ENCODE measurements at regions not wholly inside any gene's neighbourhood (a gene's known extent, or its start where the extent isn't known, plus 50 kb on each side); places are given as distances from the start of the nearest gene placed in this dataset.

DNA sequence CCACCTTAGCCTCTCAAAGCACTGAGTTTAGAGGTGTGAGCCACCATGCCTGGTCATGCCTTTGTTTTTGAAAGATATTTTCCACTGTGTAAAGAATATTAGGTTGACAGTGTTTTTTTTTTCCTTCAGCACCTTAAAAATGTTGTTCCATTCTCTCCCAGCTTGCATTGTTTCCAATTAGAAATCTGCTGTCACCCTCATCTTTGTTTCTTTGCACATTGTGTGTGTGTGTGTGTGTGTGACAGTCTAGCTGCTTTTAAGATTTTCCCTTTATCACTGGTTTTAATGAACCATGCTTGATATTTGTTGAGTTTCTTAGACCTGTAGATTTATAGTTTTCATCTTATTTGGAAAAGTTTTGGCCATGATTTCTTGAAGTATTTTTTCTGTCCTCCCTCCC, 79.0 kb upstream of the NKX1-1 start (continued):
- TF ChIP-seq, protein P1, sequence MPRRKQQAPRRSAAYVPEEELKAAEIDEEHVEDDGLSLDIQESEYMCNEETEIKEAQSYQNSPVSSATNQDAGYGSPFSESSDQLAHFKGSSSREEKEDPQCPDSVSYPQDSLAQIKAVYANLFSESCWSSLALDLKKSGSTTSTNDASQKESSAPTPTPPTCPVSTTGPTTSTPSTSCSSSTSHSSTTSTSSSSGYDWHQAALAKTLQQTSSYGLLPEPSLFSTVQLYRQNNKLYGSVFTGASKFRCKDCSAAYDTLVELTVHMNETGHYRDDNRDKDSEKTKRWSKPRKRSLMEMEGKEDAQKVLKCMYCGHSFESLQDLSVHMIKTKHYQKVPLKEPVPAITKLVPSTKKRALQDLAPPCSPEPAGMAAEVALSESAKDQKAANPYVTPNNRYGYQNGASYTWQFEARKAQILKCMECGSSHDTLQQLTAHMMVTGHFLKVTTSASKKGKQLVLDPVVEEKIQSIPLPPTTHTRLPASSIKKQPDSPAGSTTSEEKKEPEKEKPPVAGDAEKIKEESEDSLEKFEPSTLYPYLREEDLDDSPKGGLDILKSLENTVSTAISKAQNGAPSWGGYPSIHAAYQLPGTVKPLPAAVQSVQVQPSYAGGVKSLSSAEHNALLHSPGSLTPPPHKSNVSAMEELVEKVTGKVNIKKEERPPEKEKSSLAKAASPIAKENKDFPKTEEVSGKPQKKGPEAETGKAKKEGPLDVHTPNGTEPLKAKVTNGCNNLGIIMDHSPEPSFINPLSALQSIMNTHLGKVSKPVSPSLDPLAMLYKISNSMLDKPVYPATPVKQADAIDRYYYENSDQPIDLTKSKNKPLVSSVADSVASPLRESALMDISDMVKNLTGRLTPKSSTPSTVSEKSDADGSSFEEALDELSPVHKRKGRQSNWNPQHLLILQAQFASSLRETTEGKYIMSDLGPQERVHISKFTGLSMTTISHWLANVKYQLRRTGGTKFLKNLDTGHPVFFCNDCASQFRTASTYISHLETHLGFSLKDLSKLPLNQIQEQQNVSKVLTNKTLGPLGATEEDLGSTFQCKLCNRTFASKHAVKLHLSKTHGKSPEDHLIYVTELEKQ (CRISPR knock-in tag; IDR thresholded peaks at IDR 0.05) = no peak
- TF ChIP-seq CBX1 (IDR thresholded peaks at IDR 0.05; ENCODE audit: low read depth) = 0 out of 2 replicates have a peak, but pooled peaks have one; percentile 63

DNA sequence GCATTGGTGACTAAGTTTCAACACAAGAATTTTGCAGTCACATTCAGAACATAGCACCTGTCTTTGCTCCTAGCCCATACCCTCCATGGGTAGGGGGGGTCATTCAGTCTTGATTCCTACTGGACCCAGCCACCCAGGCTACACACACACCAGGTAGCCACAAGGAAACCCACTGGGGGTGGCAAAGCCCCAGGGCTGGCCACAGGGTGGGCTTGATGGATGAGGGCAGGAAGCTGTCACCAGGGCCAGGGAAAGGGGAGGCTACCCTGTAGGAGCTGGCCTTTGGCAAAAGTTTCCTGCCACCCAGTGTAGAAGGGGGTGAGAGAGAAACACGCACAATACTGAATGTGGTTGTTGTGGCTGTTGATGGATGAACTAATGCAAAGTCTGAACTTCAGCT, 74.5 kb upstream of the NKX1-1 start:
- Histone ChIP-seq H4K20me1 (replicated peaks; ENCODE audit: control insufficient read depth, insufficient read depth, low read length) (no peaks in the 10 kb centered on the region), H3K4me2 (ENCODE audit: insufficient read depth, low read length) (no peak overlapping the region), H3K4me1 (replicated peaks in 1 of 2; ENCODE audit: control insufficient read depth in 2 of 2, insufficient read depth in 2 of 2, low read length in 2 of 2) (no peaks in the 10 kb centered on the region), H3K27me3 (ENCODE audit: control insufficient read depth in 2 of 2, insufficient read depth in 2 of 2, low read length in 2 of 2) (no peaks in the 10 kb centered on the region; a peak in 1 of 5 replicates), H3K36me3 (ENCODE audit: control insufficient read depth, insufficient read depth, low read length) (no peaks in the 10 kb centered on the region), H3K27ac (ENCODE audit: extremely low read depth, low read depth, low read length) (no peak overlapping the region), H3K9ac (ENCODE audit: insufficient read depth in 1 of 2, low read depth in 2 of 2, low read length in 2 of 2) (no peak overlapping the region), H3K79me2 (ENCODE audit: control insufficient read depth, insufficient read depth, low read length) (no peaks in the 10 kb centered on the region), H3K4me3 (no peak overlapping the region), H3K9me1 (ENCODE audit: control insufficient read depth, insufficient read depth, low read length) (no peaks in the 10 kb centered on the region), H3K9me3 (replicated peaks; ENCODE audit: control insufficient read depth, insufficient read depth, low read depth, low read length) (no peaks in the 10 kb centered on the region; the same call in 1 of the 2 replicates), H2AFZ (ENCODE audit: low read depth, low read length) (no peak overlapping the region)
- ATAC-seq (no peak), FAIRE-seq (no peak), DNase-seq (ENCODE audit: extremely low read depth in 1 of 4, low spot score in 3 of 4) (no peak)
- POLR2A ChIA-PET = no interaction called here
- in situ Hi-C loops (cut with MboI) (no loop called here), intact Hi-C loops (cut with micrococcal nuclease) (no loop called here)
- no TSS peak for BruUV-seq (replicated peaks)
- 0% methylated on average over 1 of the region's 1 CpG for WGBS (ENCODE audit: insufficient coverage, low coverage, missing lambda C conversion rate)
- CTCF ChIA-PET (ENCODE audit: low intra/inter-chr PET ratio) = no interaction called here
- TF ChIP-seq ZNF316 (IDR thresholded peaks at IDR 0.05) (no peak), ZFP1 (CRISPR knock-in tag; IDR thresholded peaks at IDR 0.05) (no peak), HNRNPUL1 (IDR thresholded peaks at IDR 0.05; ENCODE audit: low read length) (no peak), KLF1 (tag; IDR thresholded peaks at IDR 0.05) (no peak), ZC3H8 (IDR thresholded peaks at IDR 0.05) (no peak)
- TF ChIP-seq, protein P2, sequence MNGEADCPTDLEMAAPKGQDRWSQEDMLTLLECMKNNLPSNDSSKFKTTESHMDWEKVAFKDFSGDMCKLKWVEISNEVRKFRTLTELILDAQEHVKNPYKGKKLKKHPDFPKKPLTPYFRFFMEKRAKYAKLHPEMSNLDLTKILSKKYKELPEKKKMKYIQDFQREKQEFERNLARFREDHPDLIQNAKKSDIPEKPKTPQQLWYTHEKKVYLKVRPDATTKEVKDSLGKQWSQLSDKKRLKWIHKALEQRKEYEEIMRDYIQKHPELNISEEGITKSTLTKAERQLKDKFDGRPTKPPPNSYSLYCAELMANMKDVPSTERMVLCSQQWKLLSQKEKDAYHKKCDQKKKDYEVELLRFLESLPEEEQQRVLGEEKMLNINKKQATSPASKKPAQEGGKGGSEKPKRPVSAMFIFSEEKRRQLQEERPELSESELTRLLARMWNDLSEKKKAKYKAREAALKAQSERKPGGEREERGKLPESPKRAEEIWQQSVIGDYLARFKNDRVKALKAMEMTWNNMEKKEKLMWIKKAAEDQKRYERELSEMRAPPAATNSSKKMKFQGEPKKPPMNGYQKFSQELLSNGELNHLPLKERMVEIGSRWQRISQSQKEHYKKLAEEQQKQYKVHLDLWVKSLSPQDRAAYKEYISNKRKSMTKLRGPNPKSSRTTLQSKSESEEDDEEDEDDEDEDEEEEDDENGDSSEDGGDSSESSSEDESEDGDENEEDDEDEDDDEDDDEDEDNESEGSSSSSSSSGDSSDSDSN (IDR thresholded peaks at IDR 0.05; ENCODE audit: borderline replicate concordance in 1 of 2, low read depth in 2 of 2, low read length in 2 of 2) = no peak
- TF ChIP-seq, protein P3, sequence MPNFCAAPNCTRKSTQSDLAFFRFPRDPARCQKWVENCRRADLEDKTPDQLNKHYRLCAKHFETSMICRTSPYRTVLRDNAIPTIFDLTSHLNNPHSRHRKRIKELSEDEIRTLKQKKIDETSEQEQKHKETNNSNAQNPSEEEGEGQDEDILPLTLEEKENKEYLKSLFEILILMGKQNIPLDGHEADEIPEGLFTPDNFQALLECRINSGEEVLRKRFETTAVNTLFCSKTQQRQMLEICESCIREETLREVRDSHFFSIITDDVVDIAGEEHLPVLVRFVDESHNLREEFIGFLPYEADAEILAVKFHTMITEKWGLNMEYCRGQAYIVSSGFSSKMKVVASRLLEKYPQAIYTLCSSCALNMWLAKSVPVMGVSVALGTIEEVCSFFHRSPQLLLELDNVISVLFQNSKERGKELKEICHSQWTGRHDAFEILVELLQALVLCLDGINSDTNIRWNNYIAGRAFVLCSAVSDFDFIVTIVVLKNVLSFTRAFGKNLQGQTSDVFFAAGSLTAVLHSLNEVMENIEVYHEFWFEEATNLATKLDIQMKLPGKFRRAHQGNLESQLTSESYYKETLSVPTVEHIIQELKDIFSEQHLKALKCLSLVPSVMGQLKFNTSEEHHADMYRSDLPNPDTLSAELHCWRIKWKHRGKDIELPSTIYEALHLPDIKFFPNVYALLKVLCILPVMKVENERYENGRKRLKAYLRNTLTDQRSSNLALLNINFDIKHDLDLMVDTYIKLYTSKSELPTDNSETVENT (CRISPR knock-in tag; IDR thresholded peaks at IDR 0.05) = no peak
- TF ChIP-seq, protein P4, sequence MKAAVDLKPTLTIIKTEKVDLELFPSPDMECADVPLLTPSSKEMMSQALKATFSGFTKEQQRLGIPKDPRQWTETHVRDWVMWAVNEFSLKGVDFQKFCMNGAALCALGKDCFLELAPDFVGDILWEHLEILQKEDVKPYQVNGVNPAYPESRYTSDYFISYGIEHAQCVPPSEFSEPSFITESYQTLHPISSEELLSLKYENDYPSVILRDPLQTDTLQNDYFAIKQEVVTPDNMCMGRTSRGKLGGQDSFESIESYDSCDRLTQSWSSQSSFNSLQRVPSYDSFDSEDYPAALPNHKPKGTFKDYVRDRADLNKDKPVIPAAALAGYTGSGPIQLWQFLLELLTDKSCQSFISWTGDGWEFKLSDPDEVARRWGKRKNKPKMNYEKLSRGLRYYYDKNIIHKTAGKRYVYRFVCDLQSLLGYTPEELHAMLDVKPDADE (conservative IDR thresholded peaks at IDR 0.05; ENCODE audit: control insufficient read depth, low read depth, low read length) = no peak

Data from K562 (cell line).